ENCODE measurements at regions not wholly inside any gene's neighbourhood (a gene's known extent, or its start where the extent isn't known, plus 50 kb on each side); places are given as distances from the start of the nearest gene placed in this dataset.

- H3K36me3 ChIP-seq (ENCODE audit: insufficient read depth, low read length, poor library complexity, severe bottlenecking), result no peaks in the 10 kb centered on the region
- CTCF ChIA-PET, result no interaction called here
- no TSS peak for BruUV-seq (replicated peaks)
- DNase-seq (ENCODE audit: low spot score), result no peak
- POLR2A ChIA-PET (ENCODE audit: low non-redundant PET), result no interaction called here
- H3K4me1 ChIP-seq (ENCODE audit: insufficient read depth, low read length, poor library complexity, severe bottlenecking), result peaks cover 12% of the 10 kb centered on the region
- no peak overlapping the region for H3K4me3 ChIP-seq (ENCODE audit: low read depth, low read length, poor library complexity, severe bottlenecking)
- H3K27me3 ChIP-seq (replicated peaks; ENCODE audit: insufficient read depth, low read depth, low read length, poor library complexity), result no peaks in the 10 kb centered on the region
- TF ChIP-seq CTCF (conservative IDR thresholded peaks at IDR 0.05; ENCODE audit: low read depth, low read length), result no peak
- TF ChIP-seq EZH2 (IDR thresholded peaks at IDR 0.05; ENCODE audit: borderline replicate concordance, low read depth, low read length, poor library complexity, severe bottlenecking), result no peak
- no peak overlapping the region for H3K27ac ChIP-seq (ENCODE audit: low read depth, low read length, poor library complexity, severe bottlenecking)
- intact Hi-C loops (cut with micrococcal nuclease; ENCODE audit: unreplicated experiment), result loop anchor here (5.0 kb wide), 1 partner anchor 286 kb away; no protein-coding TSS in a partner anchor
- no peaks in the 10 kb centered on the region for H3K9me3 ChIP-seq (ENCODE audit: low read depth, low read length, poor library complexity, severe bottlenecking)
These were observed 501.3 kb downstream of the NUF2 start for GRCh38 chr1:163823017-163823416.

- CTCF ChIA-PET, result no interaction called here
- no peak for DNase-seq (ENCODE audit: low spot score)
- Histone ChIP-seq H3K27me3 (replicated peaks; ENCODE audit: insufficient read depth, low read depth, low read length, poor library complexity) (no peaks in the 10 kb centered on the region), H3K9me3 (ENCODE audit: low read depth, low read length, poor library complexity, severe bottlenecking) (no peaks in the 10 kb centered on the region), H3K4me3 (ENCODE audit: low read depth, low read length, poor library complexity, severe bottlenecking) (no peak overlapping the region), H3K36me3 (ENCODE audit: insufficient read depth, low read length, poor library complexity, severe bottlenecking) (no peaks in the 10 kb centered on the region), H3K27ac (ENCODE audit: low read depth, low read length, poor library complexity, severe bottlenecking) (no peak overlapping the region), H3K4me1 (ENCODE audit: insufficient read depth, low read length, poor library complexity, severe bottlenecking) (peaks cover 12% of the 10 kb centered on the region)
- TF ChIP-seq CTCF (conservative IDR thresholded peaks at IDR 0.05; ENCODE audit: low read depth, low read length) (no peak), EZH2 (IDR thresholded peaks at IDR 0.05; ENCODE audit: borderline replicate concordance, low read depth, low read length, poor library complexity, severe bottlenecking) (no peak)
- POLR2A ChIA-PET (ENCODE audit: low non-redundant PET), result no interaction called here
- no TSS peak for BruUV-seq (replicated peaks)
- intact Hi-C loops (cut with micrococcal nuclease; ENCODE audit: unreplicated experiment), result loop anchor here (5.0 kb wide), 1 partner anchor 287 kb away; no protein-coding TSS in a partner anchor
These were observed 502.3 kb downstream of the NUF2 start for GRCh38 chr1:163824006-163824405.

GRCh38 chr1:163824490-163824889 is 502.7 kb downstream of the NUF2 start:
- POLR2A ChIA-PET (ENCODE audit: low non-redundant PET), result no interaction called here
- BruUV-seq (replicated peaks), result no TSS peak
- TF ChIP-seq EZH2 (IDR thresholded peaks at IDR 0.05; ENCODE audit: borderline replicate concordance, low read depth, low read length, poor library complexity, severe bottlenecking), result no peak
- TF ChIP-seq CTCF (conservative IDR thresholded peaks at IDR 0.05; ENCODE audit: low read depth, low read length), result no peak
- no peak for DNase-seq (ENCODE audit: low spot score)
- Histone ChIP-seq H3K9me3 (ENCODE audit: low read depth, low read length, poor library complexity, severe bottlenecking) (no peaks in the 10 kb centered on the region), H3K36me3 (ENCODE audit: insufficient read depth, low read length, poor library complexity, severe bottlenecking) (no peaks in the 10 kb centered on the region), H3K4me3 (ENCODE audit: low read depth, low read length, poor library complexity, severe bottlenecking) (no peak overlapping the region), H3K4me1 (ENCODE audit: insufficient read depth, low read length, poor library complexity, severe bottlenecking) (peaks cover 12% of the 10 kb centered on the region), H3K27ac (ENCODE audit: low read depth, low read length, poor library complexity, severe bottlenecking) (no peak overlapping the region), H3K27me3 (replicated peaks; ENCODE audit: insufficient read depth, low read depth, low read length, poor library complexity) (no peaks in the 10 kb centered on the region)
- intact Hi-C loops (cut with micrococcal nuclease; ENCODE audit: unreplicated experiment), result loop anchor here (5.0 kb wide), 1 partner anchor 287 kb away; no protein-coding TSS in a partner anchor
- CTCF ChIA-PET, result no interaction called here
